ENCODE measurements at regions not wholly inside any gene's neighbourhood (a gene's known extent, or its start where the extent isn't known, plus 50 kb on each side); places are given as distances from the start of the nearest gene placed in this dataset.

DNA sequence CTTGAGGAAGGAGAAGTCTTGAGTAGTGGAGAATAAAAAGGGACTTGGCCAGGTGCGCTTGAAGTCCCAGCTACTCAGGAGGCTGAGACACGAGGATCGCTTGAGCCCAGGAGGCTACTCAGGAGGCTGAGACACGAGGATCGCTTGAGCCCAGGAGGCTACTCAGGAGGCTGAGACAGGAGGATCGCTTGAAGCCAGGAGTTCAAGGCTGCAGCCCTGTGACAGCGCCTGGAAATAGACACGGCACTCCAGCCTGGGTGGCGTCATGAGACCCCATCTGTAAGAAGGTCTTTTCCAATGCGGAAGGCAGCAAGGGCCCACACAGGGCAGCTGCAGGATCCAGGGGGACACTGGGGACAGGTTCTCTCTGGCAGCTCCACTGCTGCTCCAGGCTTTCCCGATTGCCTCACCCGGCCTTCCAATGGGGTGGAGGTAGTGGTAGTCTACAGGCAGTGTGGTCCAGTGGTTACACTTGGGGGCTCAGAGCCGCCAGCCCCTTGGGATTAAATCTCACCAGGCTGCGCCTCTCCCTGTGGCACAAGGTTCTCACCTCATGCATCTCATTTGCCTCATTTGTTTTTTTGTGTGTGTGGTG lies 143.4 kb downstream of the SEC14L1 start:
- Histone ChIP-seq H2AFZ (ENCODE audit: low read length) (no peak overlapping the region), H3K4me3 (ENCODE audit: insufficient read depth, low read length) (no peak overlapping the region), H3K27me3 (ENCODE audit: insufficient read depth, low read length) (no peaks in the 10 kb centered on the region), H3K79me2 (ENCODE audit: insufficient read depth, low read length) (peaks cover 15% of the 10 kb centered on the region), H3K4me2 (ENCODE audit: insufficient read depth, low read length) (no peak overlapping the region), H3K9me3 (ENCODE audit: low read depth, low read length) (no peaks in the 10 kb centered on the region), H3K36me3 (ENCODE audit: insufficient read depth, low read length) (no peaks in the 10 kb centered on the region), H4K20me1 (ENCODE audit: insufficient read depth, low read length) (no peaks in the 10 kb centered on the region), H3K27ac (ENCODE audit: low read depth, low read length) (peak overlapping the region; percentile 32), H3K4me1 (ENCODE audit: insufficient read depth, low read length) (peaks cover 68% of the 10 kb centered on the region)
- TF ChIP-seq, protein P1, sequence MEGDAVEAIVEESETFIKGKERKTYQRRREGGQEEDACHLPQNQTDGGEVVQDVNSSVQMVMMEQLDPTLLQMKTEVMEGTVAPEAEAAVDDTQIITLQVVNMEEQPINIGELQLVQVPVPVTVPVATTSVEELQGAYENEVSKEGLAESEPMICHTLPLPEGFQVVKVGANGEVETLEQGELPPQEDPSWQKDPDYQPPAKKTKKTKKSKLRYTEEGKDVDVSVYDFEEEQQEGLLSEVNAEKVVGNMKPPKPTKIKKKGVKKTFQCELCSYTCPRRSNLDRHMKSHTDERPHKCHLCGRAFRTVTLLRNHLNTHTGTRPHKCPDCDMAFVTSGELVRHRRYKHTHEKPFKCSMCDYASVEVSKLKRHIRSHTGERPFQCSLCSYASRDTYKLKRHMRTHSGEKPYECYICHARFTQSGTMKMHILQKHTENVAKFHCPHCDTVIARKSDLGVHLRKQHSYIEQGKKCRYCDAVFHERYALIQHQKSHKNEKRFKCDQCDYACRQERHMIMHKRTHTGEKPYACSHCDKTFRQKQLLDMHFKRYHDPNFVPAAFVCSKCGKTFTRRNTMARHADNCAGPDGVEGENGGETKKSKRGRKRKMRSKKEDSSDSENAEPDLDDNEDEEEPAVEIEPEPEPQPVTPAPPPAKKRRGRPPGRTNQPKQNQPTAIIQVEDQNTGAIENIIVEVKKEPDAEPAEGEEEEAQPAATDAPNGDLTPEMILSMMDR (IDR thresholded peaks at IDR 0.05; ENCODE audit: extremely low read depth, low read depth, low read length): no peak
- peak; percentile 60 for DNase-seq (ENCODE audit: insufficient read length, low spot score, missing footprints)

DNA sequence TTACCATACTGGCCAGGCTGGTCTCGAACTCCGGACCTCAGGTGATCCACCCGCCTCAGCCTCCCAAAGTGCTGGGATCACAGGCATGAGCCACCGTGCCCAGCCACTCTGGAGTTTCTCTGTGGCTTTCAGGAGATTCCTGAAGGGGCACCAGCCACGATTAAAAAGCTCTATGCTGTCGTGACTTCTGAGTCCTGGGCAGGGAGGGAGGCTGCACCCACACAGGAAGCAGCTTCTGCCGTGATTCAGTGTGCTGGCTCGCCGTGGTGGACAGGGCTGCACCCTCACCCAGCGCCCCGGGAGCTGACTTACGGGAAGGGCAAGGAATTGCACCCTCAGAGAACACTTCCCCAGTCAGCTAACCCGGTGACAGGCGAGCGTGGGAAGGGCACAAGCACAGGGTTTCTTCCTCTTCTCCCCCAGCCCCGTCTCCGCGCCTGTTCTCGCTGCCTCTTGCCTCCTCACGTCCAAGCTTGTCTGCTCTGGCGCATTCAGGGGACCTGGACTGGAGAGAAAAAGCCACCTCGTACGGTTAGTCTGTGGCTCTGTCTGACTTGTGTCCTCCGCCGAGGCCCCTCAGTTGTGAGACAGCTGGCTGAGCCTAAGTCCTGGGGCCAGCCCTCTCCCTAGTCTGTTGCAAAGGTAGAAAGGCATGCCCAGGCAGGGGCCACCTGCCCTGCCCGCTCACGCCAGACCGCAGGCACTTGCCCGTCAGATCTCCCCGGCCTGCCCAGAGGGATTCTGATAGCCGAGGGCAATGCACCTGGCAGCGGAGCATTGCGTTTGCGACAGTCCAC lies 145.0 kb downstream of the SEC14L1 start:
- peak overlapping the region; percentile 30 for H3K4me3 ChIP-seq (ENCODE audit: insufficient read depth, low read length)

DNA sequence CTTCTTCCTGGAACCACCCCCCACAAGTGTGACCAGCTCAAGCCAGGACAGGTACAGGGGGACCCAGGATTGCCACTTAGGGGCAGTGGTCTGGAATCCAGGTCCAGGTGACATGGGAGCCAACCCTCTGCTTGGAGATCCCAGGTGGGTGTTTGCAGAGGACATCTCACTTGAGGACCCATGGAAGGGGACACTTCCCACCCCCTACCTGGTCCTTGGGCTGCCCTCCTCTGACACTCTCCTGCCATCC lies 145.5 kb downstream of the SEC14L1 start:
- H3K4me1 ChIP-seq (ENCODE audit: insufficient read depth, low read length): peaks cover 59% of the 10 kb centered on the region
- H4K20me1 ChIP-seq (ENCODE audit: insufficient read depth, low read length): no peaks in the 10 kb centered on the region
- no peaks in the 10 kb centered on the region for H3K36me3 ChIP-seq (ENCODE audit: insufficient read depth, low read length)
- H3K27me3 ChIP-seq (ENCODE audit: insufficient read depth, low read length): no peaks in the 10 kb centered on the region
- peak overlapping the region; percentile 100 for H3K27ac ChIP-seq (ENCODE audit: low read depth, low read length)
- peak overlapping the region; percentile 30 for H3K4me3 ChIP-seq (ENCODE audit: insufficient read depth, low read length)
- DNase-seq (ENCODE audit: insufficient read length, low spot score, missing footprints): peak; percentile 41
- no peak overlapping the region for H2AFZ ChIP-seq (ENCODE audit: low read length)
- H3K9me3 ChIP-seq (ENCODE audit: low read depth, low read length): no peaks in the 10 kb centered on the region
- peak overlapping the region; percentile 60 for H3K4me2 ChIP-seq (ENCODE audit: insufficient read depth, low read length)
- H3K79me2 ChIP-seq (ENCODE audit: insufficient read depth, low read length): peaks cover 15% of the 10 kb centered on the region
- TF ChIP-seq, protein P1 (IDR thresholded peaks at IDR 0.05; ENCODE audit: extremely low read depth, low read depth, low read length): no peak

More for the DNA sequence above, 145.0 kb downstream of the SEC14L1 start:
- peak; percentile 99 for DNase-seq (ENCODE audit: insufficient read length, low spot score, missing footprints)
- Histone ChIP-seq H3K36me3 (ENCODE audit: insufficient read depth, low read length) (no peaks in the 10 kb centered on the region), H3K4me2 (ENCODE audit: insufficient read depth, low read length) (peak overlapping the region; percentile 60), H3K79me2 (ENCODE audit: insufficient read depth, low read length) (peaks cover 15% of the 10 kb centered on the region), H4K20me1 (ENCODE audit: insufficient read depth, low read length) (no peaks in the 10 kb centered on the region), H2AFZ (ENCODE audit: low read length) (no peak overlapping the region), H3K27me3 (ENCODE audit: insufficient read depth, low read length) (no peaks in the 10 kb centered on the region), H3K4me1 (ENCODE audit: insufficient read depth, low read length) (peaks cover 59% of the 10 kb centered on the region), H3K9me3 (ENCODE audit: low read depth, low read length) (no peaks in the 10 kb centered on the region), H3K27ac (ENCODE audit: low read depth, low read length) (peak overlapping the region; percentile 100)
- TF ChIP-seq, protein P1 (IDR thresholded peaks at IDR 0.05; ENCODE audit: extremely low read depth, low read depth, low read length): no peak

DNA sequence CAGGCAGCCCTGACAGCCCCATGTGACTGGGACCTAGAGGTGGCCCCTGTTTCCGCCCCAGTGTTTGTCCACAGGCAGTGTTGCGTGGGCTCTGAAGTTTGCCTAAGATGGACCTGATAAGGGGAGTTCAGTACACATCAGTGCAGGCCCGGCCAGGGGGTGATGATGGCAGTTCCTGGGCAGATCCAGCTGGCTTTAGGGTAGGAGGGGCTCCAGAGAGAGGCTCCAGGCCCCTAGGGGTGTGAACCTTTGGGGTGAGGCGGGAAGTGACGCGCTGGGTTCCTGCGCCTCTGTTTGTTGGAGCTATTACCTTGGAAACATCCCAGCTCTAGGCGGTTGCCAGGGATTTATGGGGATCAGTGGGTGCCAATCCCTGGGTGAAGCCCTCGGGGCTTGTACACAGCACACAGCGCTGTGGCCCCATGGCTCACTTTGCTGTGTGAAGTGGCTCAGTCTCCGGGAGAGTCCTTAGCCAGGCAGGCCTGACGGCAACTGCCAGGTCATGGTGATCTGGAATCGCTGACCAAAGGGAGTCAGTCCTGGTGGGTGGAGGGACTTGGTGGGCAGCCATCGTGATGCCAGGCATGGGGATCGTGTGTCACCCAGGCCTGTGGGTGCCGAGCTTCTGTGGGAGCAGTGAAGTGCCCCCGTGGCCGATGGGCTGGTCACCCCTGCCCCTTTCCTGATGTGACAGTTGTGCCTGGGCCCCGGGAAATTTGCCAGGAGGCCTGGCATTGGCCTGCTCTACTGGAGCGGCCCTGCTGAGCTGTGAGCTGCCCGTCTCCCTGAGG lies 146.1 kb downstream of the SEC14L1 start:
- TF ChIP-seq, protein P1 (IDR thresholded peaks at IDR 0.05; ENCODE audit: extremely low read depth, low read depth, low read length): no peak
- Histone ChIP-seq H3K4me2 (ENCODE audit: insufficient read depth, low read length) (peak overlapping the region; percentile 60), H3K27ac (ENCODE audit: low read depth, low read length) (peak overlapping the region; percentile 100), H3K4me3 (ENCODE audit: insufficient read depth, low read length) (peak overlapping the region; percentile 30), H4K20me1 (ENCODE audit: insufficient read depth, low read length) (no peaks in the 10 kb centered on the region), H2AFZ (ENCODE audit: low read length) (no peak overlapping the region), H3K4me1 (ENCODE audit: insufficient read depth, low read length) (peaks cover 56% of the 10 kb centered on the region), H3K79me2 (ENCODE audit: insufficient read depth, low read length) (peaks cover 15% of the 10 kb centered on the region), H3K9me3 (ENCODE audit: low read depth, low read length) (no peaks in the 10 kb centered on the region), H3K27me3 (ENCODE audit: insufficient read depth, low read length) (no peaks in the 10 kb centered on the region), H3K36me3 (ENCODE audit: insufficient read depth, low read length) (no peaks in the 10 kb centered on the region)
- DNase-seq (ENCODE audit: insufficient read length, low spot score, missing footprints): peak; percentile 95
